GM18868 (cell line): ENCODE measurements at regions not wholly inside any gene's neighbourhood (a gene's known extent, or its start where the extent isn't known, plus 50 kb on each side); places are given as distances from the start of the nearest gene placed in this dataset.
A peak's percentile ranks its signal among the peaks of the same experiment; 100 is the strongest.

Source experiments
- ATAC-seq: cut with Tn5 transposase; IDR thresholded peaks from one replicate; pipeline ENCODE4 v1.9.1; 2021; ENCODE audit warnings: mild to moderate bottlenecking, moderate library complexity; ENCODE audit not compliant: unreplicated experiment

DNA sequence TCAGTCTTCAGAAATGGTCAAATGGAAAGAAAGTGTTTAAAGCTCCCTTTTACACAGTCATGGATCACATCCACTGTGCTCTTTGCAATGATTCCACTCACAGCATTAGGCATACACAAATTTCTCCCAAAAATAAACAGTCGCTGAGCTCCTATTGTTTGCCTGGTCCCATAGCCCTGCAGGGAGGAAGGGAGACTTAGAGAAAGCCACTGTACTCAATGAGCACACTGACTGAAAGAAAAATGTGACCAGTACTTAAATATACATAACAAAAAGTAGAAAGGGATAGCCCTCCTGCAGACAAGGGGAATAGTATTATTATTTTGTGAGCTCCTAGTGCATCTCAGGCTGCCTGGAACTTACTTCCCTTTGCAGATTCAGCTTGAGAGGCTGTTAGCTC is 853.2 kb downstream of the GRID1 start:
- ATAC-seq: no peak

DNA sequence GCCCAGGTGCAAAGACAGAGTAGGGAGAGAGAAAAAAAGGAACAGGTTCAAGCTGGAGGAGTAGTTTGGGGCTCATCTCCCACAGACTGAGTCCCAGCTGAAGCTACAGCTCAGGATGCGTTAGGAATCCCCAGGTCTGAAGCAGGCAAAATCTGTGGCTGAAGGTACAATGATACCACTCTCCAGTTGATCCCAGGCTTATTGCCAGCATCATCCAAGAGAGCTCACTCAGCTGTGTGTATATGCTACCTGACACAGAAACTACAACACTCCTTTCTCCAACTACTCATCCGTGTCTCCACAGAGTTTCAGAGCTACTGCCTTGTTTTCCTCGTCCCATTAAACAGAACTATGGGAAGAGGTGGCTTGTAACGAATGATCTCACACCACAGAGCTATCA is 851.3 kb downstream of the GRID1 start:
- no peak for ATAC-seq

- no peak for ATAC-seq
These were observed 842.5 kb downstream of the GRID1 start for GRCh38 chr10:85524001-85524666.

DNA sequence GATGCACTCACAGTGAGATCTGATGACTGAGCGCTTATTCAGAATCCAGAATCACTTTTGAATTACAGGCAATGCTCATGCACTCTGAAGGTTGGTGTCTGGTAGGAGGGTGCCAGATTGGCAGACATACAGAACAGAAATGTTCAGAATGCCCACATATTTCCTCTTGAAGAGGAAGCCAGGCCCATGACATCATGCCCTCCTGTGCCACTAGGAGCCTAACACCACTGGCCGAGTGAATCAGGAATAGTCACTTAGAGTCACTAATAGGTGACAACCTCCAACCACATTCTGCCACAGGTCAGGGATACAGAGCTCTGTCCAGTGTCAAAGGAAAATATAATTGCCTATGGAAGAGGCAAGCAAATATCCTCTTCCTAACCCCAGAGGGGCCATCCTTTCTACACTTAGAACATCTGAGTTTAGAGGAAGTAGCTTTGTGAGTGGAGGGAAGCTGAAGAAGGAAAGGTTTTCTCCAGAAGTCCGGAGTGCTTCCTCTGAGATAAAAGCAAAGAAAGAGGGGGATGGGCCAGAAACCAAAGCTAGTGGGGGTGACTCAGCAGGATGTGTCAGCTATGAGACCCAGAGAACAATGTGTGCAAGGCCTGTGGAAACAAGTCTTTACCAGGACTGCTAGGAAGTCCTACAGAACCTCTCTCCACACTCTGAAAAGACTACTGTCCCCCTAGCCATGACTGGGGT is 838.8 kb downstream of the GRID1 start:
- ATAC-seq: no peak

DNA sequence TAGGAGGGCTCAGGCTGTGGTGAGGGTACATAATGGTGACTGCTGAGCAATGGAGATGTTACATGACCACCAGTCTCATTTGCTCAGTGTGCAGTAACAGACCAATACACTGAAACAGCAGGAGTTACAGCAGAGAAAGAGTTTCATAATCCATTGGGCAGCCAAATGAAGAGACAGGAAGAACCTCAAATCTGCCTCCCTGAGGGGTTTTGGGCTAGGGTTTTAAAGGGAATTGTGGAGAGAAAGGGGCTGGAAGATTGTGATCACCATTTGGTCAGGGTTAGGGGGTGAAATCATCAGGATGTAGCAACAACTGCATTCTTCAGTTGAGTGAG is 838.3 kb downstream of the GRID1 start:
- no peak for ATAC-seq

DNA sequence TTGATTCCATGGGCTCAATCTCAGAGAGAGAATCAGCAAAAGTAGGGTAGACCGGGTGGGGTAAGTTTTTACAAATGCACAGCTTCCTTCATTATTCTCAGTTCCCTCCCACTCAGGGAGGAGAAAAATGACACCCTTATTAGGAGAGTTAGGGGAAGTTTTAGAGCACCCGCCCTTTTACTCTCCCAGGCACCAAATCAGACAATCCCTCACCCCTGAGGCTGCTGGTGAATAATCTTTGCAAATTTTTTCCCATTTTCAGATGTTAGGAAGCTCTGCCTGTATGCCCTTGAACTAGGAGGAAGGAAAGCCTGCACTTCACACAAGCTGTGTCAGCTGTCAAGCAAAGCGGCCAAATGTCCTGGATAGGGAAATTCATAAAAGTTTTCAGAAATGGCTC is 834.9 kb downstream of the GRID1 start:
- no peak for ATAC-seq

DNA sequence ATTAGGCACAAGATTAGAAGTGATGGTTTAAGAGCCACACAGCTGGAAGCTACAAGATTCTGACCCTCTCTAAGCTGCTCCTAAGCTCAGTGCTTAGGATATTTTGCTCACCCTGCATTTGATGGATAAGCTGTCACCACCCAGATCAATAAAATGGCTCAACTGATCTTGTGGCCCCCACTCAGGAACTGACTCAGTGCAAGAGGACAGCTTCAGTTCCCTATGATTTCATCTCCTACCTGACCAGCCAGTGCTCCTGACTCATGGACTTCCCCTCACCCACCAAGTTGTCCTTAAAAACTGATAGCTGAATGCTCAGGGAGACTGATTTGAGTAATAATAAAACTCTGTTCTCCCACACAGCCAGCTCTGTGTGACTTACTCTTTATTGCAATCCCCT is 833.8 kb downstream of the GRID1 start:
- no peak for ATAC-seq

DNA sequence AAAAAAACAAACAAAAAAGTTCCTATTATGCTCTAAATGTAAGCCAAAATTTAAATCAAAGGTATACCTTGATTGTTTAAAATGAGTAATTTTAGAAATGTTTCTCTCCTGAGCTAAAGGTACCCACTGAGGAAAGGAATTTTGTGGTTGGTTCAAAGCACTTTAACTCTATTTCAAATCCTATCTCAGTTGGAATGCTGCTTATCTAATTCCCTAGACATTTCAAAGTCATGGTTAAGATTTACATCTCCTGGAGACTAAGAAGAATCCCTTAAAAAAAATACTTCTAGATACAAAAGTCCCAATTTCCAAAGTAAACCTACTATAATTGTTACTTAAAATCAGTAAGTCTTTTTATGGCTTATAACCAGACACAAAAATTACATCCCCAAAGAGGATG is 830.7 kb downstream of the GRID1 start:
- no peak for ATAC-seq

GRCh38 chr10:85537561-85537960 is 829.0 kb downstream of the GRID1 start:
- ATAC-seq: no peak

DNA sequence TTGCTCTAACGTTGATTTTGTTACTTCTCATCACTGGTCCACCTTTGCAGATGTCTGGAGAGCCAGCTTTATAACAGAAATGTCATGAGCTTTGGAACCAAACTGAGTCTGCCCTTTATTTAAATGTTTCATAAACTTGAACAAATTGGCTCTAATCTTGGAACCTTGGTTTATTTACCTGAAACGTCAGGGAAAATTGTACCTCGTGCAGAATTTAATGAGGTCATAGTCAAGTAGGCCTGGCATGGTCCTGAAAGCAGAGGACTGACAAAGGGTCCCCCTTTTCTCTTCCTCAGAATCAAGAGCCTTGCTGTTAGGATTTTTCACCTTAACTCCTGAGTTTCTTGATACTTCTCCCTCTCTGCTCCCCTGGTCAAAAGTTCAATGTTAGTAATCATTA is 828.0 kb downstream of the GRID1 start:
- ATAC-seq: no peak

GRCh38 chr10:85542152-85542551 is 824.4 kb downstream of the GRID1 start:
- no peak for ATAC-seq

DNA sequence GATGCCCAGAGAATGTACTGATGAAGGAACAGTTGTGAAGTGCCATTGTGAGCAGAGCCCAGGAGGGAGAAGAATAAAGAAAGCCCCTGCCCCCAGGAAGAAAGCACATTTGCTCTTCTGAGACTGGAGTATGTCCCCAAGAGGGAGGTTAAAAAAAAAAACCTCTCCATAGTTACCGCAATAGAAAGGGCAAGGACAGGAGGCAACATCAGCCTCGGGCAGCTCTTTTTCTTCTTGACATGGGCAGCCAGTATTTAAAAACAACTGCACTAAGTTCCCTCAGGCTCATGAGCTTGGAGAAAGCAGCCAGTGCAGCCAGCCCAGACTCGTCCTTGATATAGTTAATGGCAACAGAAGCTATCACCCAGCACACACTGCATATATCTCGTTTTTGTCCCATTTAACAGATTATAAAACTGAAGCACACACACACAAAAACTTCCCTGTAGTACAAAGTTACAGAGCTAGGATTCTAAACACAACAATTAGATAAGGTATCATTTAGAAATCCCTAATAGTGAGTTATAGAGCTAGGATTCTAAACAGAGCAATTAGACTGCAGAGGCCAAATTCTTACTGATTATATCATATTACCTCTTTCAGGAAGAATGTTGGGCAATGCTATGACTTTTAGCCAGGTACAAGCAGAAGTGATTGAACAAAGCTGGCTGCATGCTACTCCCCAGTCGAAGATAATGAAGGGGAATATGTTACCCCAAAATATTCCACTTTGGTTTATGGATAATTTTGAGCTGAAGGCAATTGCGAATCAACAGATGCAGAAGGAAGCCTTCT is 823.5 kb downstream of the GRID1 start:
- no peak for ATAC-seq

- ATAC-seq: no peak
These were observed 821.6 kb downstream of the GRID1 start for GRCh38 chr10:85544956-85545355.

DNA sequence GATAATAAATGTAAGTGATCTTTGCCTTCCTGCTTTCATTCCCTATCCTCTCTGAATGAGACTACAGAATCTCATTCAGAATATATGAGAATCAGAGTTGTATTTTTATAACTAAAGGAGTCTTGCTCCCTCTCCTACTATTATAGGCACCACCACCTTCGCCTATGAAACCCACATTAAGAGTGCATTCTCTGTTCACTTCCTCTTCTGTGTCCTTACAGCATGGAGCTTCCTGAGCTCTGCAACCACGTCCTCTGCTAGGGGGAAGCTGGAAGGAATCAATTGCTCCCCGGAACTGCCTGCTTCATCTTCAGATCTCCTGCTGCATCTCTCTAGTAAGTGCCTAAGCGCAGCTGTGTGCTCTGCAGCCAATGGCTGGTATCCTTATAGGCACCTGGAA is 820.7 kb downstream of the GRID1 start:
- ATAC-seq: peak; percentile 27

DNA sequence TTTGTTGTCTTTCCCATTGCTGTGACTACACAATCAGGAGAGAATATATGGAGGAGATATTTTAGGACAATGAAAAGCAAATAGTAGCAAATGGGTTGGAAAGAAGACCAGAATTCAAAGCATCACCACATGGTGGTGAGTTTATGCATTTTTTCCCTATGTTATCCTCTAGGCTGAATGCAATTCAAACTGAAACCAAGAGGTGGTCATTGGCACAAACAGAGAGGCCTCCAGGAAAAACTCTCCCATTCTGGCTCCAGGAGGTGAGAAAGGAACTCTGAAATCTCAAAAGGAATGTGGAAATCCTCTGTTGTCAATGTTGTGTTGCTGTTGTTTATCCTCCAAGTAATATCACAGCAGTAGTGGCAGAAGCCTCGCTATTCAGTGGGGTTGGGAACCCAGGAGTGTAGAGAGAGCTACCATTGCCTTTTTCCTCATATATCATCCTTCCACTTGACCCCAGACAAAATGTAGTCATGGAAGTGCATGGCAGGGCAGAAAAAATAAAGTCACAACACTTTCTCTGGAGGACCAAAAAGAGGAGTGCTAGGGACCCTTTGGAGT is 819.1 kb downstream of the GRID1 start:
- ATAC-seq: no peak

- peak; percentile 94 for ATAC-seq
These were observed 818.6 kb downstream of the GRID1 start for GRCh38 chr10:85548034-85548433.
